ENCODE measurements at regions not wholly inside any gene's neighbourhood (a gene's known extent, or its start where the extent isn't known, plus 50 kb on each side); places are given as distances from the start of the nearest gene placed in this dataset.

DNA sequence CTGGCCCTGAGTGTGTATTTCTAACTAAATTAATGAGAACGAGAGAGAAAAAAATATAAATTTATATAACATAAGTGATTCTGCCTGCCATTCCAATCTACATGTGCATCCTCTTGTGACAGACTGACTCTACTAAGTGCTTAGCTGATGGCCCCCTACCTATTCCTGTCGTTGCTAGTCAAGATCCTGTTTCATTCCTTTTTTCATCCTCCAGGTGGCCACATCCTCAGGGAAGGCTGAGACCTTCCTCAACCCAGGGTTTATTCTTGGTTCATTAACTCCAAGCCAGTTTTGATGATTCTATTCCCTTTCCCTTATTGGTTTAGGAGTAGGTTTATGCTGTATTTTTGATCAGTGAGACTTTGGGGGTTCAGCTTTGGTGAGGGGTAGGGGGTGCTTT, 201.3 kb downstream of the C9orf152 start:
- no peak overlapping the region for H3K4me3 Mint-ChIP-seq
- H3K9me3 Mint-ChIP-seq = peaks cover 26% of the 10 kb centered on the region
- no peaks in the 10 kb centered on the region for H3K4me1 Mint-ChIP-seq
- TF ChIP-seq, protein P1, sequence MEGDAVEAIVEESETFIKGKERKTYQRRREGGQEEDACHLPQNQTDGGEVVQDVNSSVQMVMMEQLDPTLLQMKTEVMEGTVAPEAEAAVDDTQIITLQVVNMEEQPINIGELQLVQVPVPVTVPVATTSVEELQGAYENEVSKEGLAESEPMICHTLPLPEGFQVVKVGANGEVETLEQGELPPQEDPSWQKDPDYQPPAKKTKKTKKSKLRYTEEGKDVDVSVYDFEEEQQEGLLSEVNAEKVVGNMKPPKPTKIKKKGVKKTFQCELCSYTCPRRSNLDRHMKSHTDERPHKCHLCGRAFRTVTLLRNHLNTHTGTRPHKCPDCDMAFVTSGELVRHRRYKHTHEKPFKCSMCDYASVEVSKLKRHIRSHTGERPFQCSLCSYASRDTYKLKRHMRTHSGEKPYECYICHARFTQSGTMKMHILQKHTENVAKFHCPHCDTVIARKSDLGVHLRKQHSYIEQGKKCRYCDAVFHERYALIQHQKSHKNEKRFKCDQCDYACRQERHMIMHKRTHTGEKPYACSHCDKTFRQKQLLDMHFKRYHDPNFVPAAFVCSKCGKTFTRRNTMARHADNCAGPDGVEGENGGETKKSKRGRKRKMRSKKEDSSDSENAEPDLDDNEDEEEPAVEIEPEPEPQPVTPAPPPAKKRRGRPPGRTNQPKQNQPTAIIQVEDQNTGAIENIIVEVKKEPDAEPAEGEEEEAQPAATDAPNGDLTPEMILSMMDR (IDR thresholded peaks at IDR 0.05; ENCODE audit: unreplicated experiment in 3 of 3) = no peak
- H3K27me3 Mint-ChIP-seq (ENCODE audit: low read depth) = no peaks in the 10 kb centered on the region
- peaks cover 6% of the 10 kb centered on the region for H3K36me3 Mint-ChIP-seq (ENCODE audit: low read depth)
- H3K27ac Mint-ChIP-seq = no peak overlapping the region

DNA sequence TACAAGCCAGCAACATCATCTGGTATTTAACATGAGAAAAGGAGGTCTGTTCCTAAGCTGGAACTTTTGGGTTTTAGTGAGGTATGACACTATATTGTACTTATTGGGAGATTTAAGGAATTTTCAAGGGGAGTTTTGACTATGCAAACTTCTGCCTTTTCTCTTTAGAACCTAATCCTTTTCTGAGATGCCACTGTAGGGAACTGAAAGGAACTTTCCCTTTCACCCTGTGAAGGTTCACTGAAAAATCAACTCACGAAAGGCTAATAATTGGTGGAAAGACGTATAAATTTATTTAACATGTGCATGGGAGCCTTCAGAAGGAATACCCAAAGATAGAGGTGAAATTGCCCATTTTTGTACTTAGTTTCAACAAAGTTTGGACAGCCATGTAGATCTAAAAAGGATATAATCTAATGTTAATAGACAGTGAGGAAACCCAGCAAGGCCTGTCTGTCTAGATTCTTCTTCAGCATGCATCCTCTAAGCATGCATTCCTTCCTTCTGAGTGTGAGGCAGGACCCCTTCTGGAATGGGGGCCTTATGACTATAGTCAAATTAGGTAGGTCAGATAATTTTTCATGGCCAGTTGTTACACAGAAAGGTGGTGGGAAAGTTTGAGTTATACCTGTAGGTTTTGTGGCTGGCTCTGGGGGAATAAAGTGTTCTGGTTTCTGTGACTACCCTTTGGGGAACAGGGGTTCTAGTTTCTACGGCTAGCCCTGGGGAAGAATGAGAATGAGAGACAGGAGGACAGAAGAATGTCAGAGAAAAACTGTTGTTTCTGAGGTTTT, 200.3 kb downstream of the C9orf152 start:
- Mint-ChIP-seq H3K9me3 (peaks cover 23% of the 10 kb centered on the region), H3K27me3 (ENCODE audit: low read depth) (no peaks in the 10 kb centered on the region), H3K4me3 (no peak overlapping the region), H3K4me1 (no peaks in the 10 kb centered on the region), H3K36me3 (ENCODE audit: low read depth) (peaks cover 6% of the 10 kb centered on the region), H3K27ac (no peak overlapping the region)
- TF ChIP-seq, protein P1 (IDR thresholded peaks at IDR 0.05; ENCODE audit: unreplicated experiment in 3 of 3) = no peak

DNA sequence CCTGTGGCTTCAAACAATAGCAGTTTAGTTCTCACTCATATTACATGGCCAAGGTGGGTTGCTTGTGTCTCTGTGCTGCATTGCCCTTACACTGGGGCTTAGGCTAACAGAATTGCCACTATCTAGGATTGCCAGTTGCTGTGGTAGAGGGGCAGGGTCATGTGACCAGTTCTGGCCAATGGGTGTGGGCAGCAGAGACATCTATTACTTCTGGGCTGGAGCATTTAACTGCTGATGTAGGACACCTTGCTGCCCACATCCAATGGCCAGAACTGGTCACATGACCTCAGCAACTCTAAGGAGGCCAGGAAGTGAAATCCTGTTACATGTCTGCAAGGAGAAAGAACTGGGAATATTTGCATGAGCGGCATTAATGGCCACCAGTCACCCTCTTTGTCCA, 199.3 kb downstream of the C9orf152 start:
- H3K4me1 Mint-ChIP-seq = no peaks in the 10 kb centered on the region
- H3K27ac Mint-ChIP-seq = no peak overlapping the region
- no peak overlapping the region for H3K4me3 Mint-ChIP-seq
- TF ChIP-seq, protein P1 (IDR thresholded peaks at IDR 0.05; ENCODE audit: unreplicated experiment in 3 of 3) = no peak
- H3K27me3 Mint-ChIP-seq (ENCODE audit: low read depth) = no peaks in the 10 kb centered on the region
- peaks cover 16% of the 10 kb centered on the region for H3K9me3 Mint-ChIP-seq
- peaks cover 6% of the 10 kb centered on the region for H3K36me3 Mint-ChIP-seq (ENCODE audit: low read depth)

DNA sequence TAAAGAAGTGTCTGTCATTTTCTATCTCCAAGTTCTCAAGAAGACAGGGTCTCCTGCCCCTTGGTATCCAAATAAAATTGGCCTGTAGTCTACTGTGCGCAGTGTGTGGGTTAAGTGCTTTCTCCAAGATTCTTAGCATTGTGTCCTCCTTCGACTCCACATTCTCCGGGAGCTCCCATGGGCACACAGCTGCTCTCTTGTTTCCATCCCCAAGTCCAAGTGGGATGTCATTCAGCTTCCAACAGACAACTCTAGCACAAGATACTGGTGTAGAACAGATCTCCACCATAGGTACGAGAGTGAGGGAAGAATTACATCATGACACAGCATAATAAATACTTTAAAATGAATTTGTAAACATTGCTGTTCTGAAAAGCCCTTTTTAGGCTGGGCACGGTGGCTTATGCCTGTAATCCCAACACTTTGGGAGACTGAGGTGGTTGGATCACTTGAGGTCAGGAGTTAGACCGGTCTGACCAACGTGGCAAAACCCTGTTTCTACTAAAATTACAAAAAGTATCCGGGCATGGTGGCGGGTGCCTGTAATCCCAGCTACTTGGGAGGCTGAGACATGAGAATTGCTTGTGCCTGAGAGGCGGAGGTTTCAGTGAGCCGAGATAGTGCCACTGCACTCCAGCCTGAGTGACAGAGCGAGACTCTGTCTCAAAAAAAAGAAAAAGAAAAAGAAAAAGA, 196.2 kb downstream of the C9orf152 start:
- peaks cover under 1% of the 10 kb centered on the region for H3K9me3 Mint-ChIP-seq
- H3K27me3 Mint-ChIP-seq (ENCODE audit: low read depth) = no peaks in the 10 kb centered on the region
- H3K4me3 Mint-ChIP-seq = no peak overlapping the region
- no peak overlapping the region for H3K27ac Mint-ChIP-seq
- TF ChIP-seq, protein P1 (IDR thresholded peaks at IDR 0.05; ENCODE audit: unreplicated experiment in 3 of 3) = no peak
- H3K4me1 Mint-ChIP-seq = no peaks in the 10 kb centered on the region
- peaks cover 3% of the 10 kb centered on the region for H3K36me3 Mint-ChIP-seq (ENCODE audit: low read depth)

DNA sequence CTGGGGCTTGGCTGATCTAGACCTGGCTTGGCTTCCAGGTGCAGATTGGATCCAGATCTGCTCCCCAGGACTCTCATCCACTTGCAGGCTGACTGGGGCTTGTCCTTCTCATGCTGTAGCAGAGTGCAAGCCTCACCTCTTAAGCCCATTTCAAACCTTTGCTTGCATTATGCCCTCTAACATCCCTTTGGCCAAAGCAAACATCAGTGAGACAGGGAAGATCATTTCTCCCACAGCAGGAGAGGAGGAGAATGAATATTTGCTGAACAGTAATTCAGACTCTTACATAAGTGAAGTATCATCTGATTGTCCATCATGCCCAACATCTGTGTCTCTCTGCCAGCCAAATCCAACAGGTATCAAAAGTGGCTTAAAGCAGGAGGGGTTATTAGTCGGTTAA, 194.9 kb downstream of the C9orf152 start:
- H3K9me3 Mint-ChIP-seq = no peaks in the 10 kb centered on the region
- H3K36me3 Mint-ChIP-seq (ENCODE audit: low read depth) = peaks cover 3% of the 10 kb centered on the region
- H3K4me1 Mint-ChIP-seq = no peaks in the 10 kb centered on the region
- no peak overlapping the region for H3K4me3 Mint-ChIP-seq
- no peak overlapping the region for H3K27ac Mint-ChIP-seq
- no peaks in the 10 kb centered on the region for H3K27me3 Mint-ChIP-seq (ENCODE audit: low read depth)
- TF ChIP-seq, protein P1 (IDR thresholded peaks at IDR 0.05; ENCODE audit: unreplicated experiment in 3 of 3) = no peak
